ENCODE measurements at regions not wholly inside any gene's neighbourhood (a gene's known extent, or its start where the extent isn't known, plus 50 kb on each side); places are given as distances from the start of the nearest gene placed in this dataset.

DNA sequence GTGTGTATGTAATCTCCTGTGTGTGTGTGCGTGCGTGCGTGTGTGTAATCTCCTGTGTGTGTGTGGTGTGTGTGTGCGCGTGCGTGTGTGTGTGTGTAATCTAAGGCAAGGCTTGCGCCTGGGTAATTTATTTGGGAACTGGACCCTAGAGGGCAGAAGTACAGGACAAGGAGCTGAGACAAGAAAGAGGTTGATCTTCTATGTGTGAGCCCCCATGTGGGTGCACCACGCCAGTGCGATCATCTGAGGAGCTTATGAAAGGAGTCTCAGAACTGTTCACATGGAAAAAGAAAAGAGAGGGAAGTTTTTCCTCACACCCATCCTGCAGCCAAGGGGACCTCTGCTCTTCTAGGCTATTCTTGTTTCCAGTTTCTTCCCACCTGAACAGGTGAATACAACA lies 220.1 kb upstream of the GGTLC1 start:
- H3K36me3 ChIP-seq (ENCODE audit: control insufficient read depth in 2 of 2, extremely low read depth in 1 of 2, insufficient read depth in 1 of 2, low read length in 1 of 2), result no peaks in the 10 kb centered on the region
- Mint-ChIP-seq H3K4me1 (peaks cover 2 to 10% (median 4%) of the 10 kb centered on the region in 3 donors), H3K4me3 (no peak overlapping the region), H3K9me3 (peaks cover 0 to 10% (median 0%) of the 10 kb centered on the region in 3 donors), H3K36me3 (no peaks in the 10 kb centered on the region), H3K27ac (no peak overlapping the region), H3K27me3 (peaks cover 24 to 29% of the 10 kb centered on the region in 2 donors)
- H3K27ac ChIP-seq (ENCODE audit: low read length), result no peak overlapping the region
- no peak for DNase-seq
- CTCF ChIA-PET, result interaction anchor here in 1 of 2 donors (0.6 kb wide), 1 partner anchor 59 kb away, joined by 3 read pairs; no protein-coding TSS in a partner anchor
- 100% methylated on average over 4 of the region's 9 CpGs for WGBS (ENCODE audit: insufficient coverage)
- H3K4me3 ChIP-seq (ENCODE audit: control insufficient read depth in 1 of 2, extremely low read depth in 1 of 2, low read length in 1 of 2), result no peak overlapping the region
- H3K27me3 ChIP-seq (replicated peaks in 1 of 2; ENCODE audit: control insufficient read depth in 2 of 2, extremely low read depth in 1 of 2, insufficient read depth in 2 of 2, low read length in 1 of 2), result peaks cover 0 to 12% of the 10 kb centered on the region in 2 experiments
- H3K4me1 ChIP-seq (ENCODE audit: control insufficient read depth in 1 of 2, extremely low read depth in 1 of 2, insufficient read depth in 2 of 2, low read length in 2 of 2), result peaks cover 0 to 10% of the 10 kb centered on the region in 2 experiments
- no peaks in the 10 kb centered on the region for H3K9me3 ChIP-seq
- ATAC-seq (replicated peaks in 1 of 4), result no peak
- POLR2A ChIA-PET, result no interaction called here

GRCh38 chr20:24207803-24208300 lies 219.3 kb upstream of the GGTLC1 start:
- ChIA-PET POLR2A (no interaction called here), CTCF (no interaction called here)
- Histone ChIP-seq H3K27ac (ENCODE audit: low read length) (no peak overlapping the region), H3K36me3 (ENCODE audit: control insufficient read depth in 2 of 2, extremely low read depth in 1 of 2, insufficient read depth in 1 of 2, low read length in 1 of 2) (no peaks in the 10 kb centered on the region), H3K27me3 (replicated peaks in 1 of 2; ENCODE audit: control insufficient read depth in 2 of 2, extremely low read depth in 1 of 2, insufficient read depth in 2 of 2, low read length in 1 of 2) (peaks cover 0 to 16% of the 10 kb centered on the region in 2 experiments), H3K4me1 (ENCODE audit: control insufficient read depth in 1 of 2, extremely low read depth in 1 of 2, insufficient read depth in 2 of 2, low read length in 2 of 2) (peaks cover 0 to 7% of the 10 kb centered on the region in 2 experiments), H3K4me3 (ENCODE audit: control insufficient read depth in 1 of 2, extremely low read depth in 1 of 2, low read length in 1 of 2) (no peak overlapping the region), H3K9me3 (no peaks in the 10 kb centered on the region)
- Mint-ChIP-seq H3K27ac (no peak overlapping the region), H3K27me3 (peaks cover 18 to 30% of the 10 kb centered on the region in 2 donors), H3K36me3 (no peaks in the 10 kb centered on the region), H3K4me3 (no peak overlapping the region), H3K9me3 (peaks cover 0 to 10% (median 0%) of the 10 kb centered on the region in 3 donors), H3K4me1 (peaks cover 2 to 9% (median 4%) of the 10 kb centered on the region in 3 donors)
- 90% methylated on average over 20 of the region's 26 CpGs for WGBS (ENCODE audit: insufficient coverage)
- ATAC-seq (replicated peaks in 1 of 4), result no peak
- DNase-seq, result no peak

DNA sequence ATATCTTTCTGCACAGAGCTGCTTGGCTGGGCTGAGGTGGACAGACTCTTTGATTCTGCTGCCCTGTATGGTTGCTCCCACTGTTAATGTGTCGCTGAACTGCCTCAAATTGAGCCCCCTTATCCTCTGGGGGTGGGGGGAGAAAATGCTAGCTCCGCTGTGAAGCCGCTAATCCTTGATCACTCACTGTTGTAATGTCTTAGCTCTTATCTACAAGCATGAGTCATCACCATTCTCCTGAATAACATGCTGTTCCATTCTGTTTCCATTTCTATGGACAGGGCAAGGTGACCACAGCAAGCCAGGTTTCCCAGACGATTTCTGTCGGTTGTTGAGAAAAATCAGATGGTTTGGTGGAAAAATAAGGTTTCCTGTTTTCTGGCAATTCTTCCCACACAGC lies 218.4 kb upstream of the GGTLC1 start:
- no peak for ATAC-seq (replicated peaks in 1 of 4)
- Mint-ChIP-seq H3K9me3 (peaks cover 0 to 10% (median 0%) of the 10 kb centered on the region in 3 donors), H3K4me3 (no peak overlapping the region), H3K27ac (no peak overlapping the region), H3K36me3 (no peaks in the 10 kb centered on the region), H3K4me1 (peaks cover 0 to under 1% (median 0%) of the 10 kb centered on the region in 3 donors), H3K27me3 (peaks cover 10 to 21% of the 10 kb centered on the region in 2 donors)
- Histone ChIP-seq H3K4me1 (ENCODE audit: control insufficient read depth in 1 of 2, extremely low read depth in 1 of 2, insufficient read depth in 2 of 2, low read length in 2 of 2) (no peaks in the 10 kb centered on the region), H3K9me3 (no peaks in the 10 kb centered on the region), H3K27me3 (replicated peaks in 1 of 2; ENCODE audit: control insufficient read depth in 2 of 2, extremely low read depth in 1 of 2, insufficient read depth in 2 of 2, low read length in 1 of 2) (peaks cover 0 to 16% of the 10 kb centered on the region in 2 experiments), H3K36me3 (ENCODE audit: control insufficient read depth in 2 of 2, extremely low read depth in 1 of 2, insufficient read depth in 1 of 2, low read length in 1 of 2) (no peaks in the 10 kb centered on the region), H3K4me3 (ENCODE audit: control insufficient read depth in 1 of 2, extremely low read depth in 1 of 2, low read length in 1 of 2) (no peak overlapping the region), H3K27ac (ENCODE audit: low read length) (no peak overlapping the region)
- ChIA-PET POLR2A (no interaction called here), CTCF (no interaction called here)
- no peak for DNase-seq
- WGBS (ENCODE audit: insufficient coverage), result no CpG with 5 or more reads among the region's 5 CpGs

DNA sequence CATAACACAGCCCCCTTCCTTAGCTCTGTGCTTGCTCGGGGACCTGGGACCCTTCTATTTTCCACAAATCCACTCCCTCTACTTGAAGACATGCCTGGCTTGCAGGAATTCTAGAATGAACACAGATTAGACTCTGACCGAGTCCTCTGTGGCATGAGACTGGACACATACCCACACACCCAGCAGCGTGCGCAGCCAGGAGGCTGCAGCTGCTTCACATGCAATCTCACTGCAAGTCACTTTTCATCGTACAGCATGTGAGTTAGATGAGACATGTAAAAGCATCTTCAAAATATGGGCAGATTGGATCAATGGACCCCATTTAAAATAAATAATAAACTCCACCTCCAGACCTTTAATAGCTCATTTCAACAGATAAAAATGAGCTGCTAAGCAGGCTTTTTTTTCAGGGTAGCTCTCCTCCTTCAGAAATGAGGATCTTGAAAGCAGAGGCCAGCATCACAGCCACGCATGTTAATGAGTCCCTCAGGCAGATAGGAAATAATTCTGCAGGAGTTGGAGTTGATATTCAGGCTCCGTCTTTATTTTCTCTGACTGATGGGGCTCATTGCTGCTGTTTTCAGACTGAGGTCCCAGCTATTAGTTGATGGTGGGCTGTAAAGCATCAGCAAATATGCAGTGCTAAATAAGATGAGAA lies 215.1 kb upstream of the GGTLC1 start:
- H3K4me1 Mint-ChIP-seq, result no peaks in the 10 kb centered on the region
- H3K9me3 ChIP-seq, result no peaks in the 10 kb centered on the region
- DNase-seq (no peak), ATAC-seq (replicated peaks in 1 of 4) (no peak)
- H3K4me3 ChIP-seq (ENCODE audit: control insufficient read depth in 1 of 2, extremely low read depth in 1 of 2, low read length in 1 of 2), result no peak overlapping the region
- H3K27ac Mint-ChIP-seq, result no peak overlapping the region
- H3K4me3 Mint-ChIP-seq, result no peak overlapping the region
- CTCF ChIA-PET, result interaction anchor here in 1 of 2 donors (0.5 kb wide), 1 partner anchor 268 kb away, joined by 4 read pairs; no protein-coding TSS in a partner anchor
- peaks cover 0 to 9% (median 0%) of the 10 kb centered on the region in 3 donors for H3K9me3 Mint-ChIP-seq
- peaks cover 0 to 10% of the 10 kb centered on the region in 2 experiments for H3K27me3 ChIP-seq (replicated peaks in 1 of 2; ENCODE audit: control insufficient read depth in 2 of 2, extremely low read depth in 1 of 2, insufficient read depth in 2 of 2, low read length in 1 of 2)
- WGBS (ENCODE audit: insufficient coverage), result 79% methylated on average over 2 of the region's 7 CpGs
- no peaks in the 10 kb centered on the region for H3K36me3 ChIP-seq (ENCODE audit: control insufficient read depth in 2 of 2, extremely low read depth in 1 of 2, insufficient read depth in 1 of 2, low read length in 1 of 2)
- POLR2A ChIA-PET, result no interaction called here
- H3K27ac ChIP-seq (ENCODE audit: low read length), result no peak overlapping the region
- H3K4me1 ChIP-seq (ENCODE audit: control insufficient read depth in 1 of 2, extremely low read depth in 1 of 2, insufficient read depth in 2 of 2, low read length in 2 of 2), result no peaks in the 10 kb centered on the region
- H3K36me3 Mint-ChIP-seq, result no peaks in the 10 kb centered on the region
- H3K27me3 Mint-ChIP-seq, result peaks cover 0 to 12% of the 10 kb centered on the region in 2 donors

- Mint-ChIP-seq H3K4me1 (no peaks in the 10 kb centered on the region), H3K36me3 (no peaks in the 10 kb centered on the region), H3K4me3 (no peak overlapping the region), H3K9me3 (no peaks in the 10 kb centered on the region), H3K27me3 (peaks cover 3 to 13% of the 10 kb centered on the region in 2 donors), H3K27ac (no peak overlapping the region)
- Histone ChIP-seq H3K4me3 (ENCODE audit: control insufficient read depth in 1 of 2, extremely low read depth in 1 of 2, low read length in 1 of 2) (no peak overlapping the region), H3K9me3 (no peaks in the 10 kb centered on the region), H3K27me3 (replicated peaks in 1 of 2; ENCODE audit: control insufficient read depth in 2 of 2, extremely low read depth in 1 of 2, insufficient read depth in 2 of 2, low read length in 1 of 2) (peaks cover 0 to 10% of the 10 kb centered on the region in 2 experiments), H3K27ac (ENCODE audit: low read length) (no peak overlapping the region), H3K36me3 (ENCODE audit: control insufficient read depth in 2 of 2, extremely low read depth in 1 of 2, insufficient read depth in 1 of 2, low read length in 1 of 2) (no peaks in the 10 kb centered on the region), H3K4me1 (ENCODE audit: control insufficient read depth in 1 of 2, extremely low read depth in 1 of 2, insufficient read depth in 2 of 2, low read length in 2 of 2) (no peaks in the 10 kb centered on the region)
- ATAC-seq (replicated peaks in 1 of 4) (no peak), DNase-seq (no peak)
- CTCF ChIA-PET, result no interaction called here
- POLR2A ChIA-PET, result no interaction called here
- 88% methylated on average over 6 of the region's 6 CpGs for WGBS (ENCODE audit: insufficient coverage)
Observed at GRCh38 chr20:24199501-24199900, 210.9 kb upstream of the GGTLC1 start.

DNA sequence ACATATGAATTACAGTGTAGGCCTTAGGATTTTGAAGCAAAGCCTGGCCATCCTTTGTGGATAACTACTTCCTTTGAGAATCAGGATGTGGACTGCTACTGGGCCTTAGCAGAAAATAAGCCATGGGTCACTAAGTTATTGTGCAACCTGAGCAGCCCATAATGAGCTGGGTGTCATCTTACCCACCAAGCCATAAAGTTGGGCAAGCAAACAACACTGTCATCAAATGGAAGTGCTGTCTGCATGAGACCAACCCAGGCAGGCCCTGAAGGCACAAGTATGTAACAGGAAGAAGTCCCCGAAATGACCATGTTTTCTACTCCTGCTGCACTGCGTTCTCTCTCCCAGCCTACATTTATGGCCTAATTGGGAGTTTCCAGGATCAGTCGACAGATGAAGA lies 205.6 kb upstream of the GGTLC1 start:
- Histone ChIP-seq H3K9me3 (no peaks in the 10 kb centered on the region), H3K4me3 (ENCODE audit: control insufficient read depth in 1 of 2, extremely low read depth in 1 of 2, low read length in 1 of 2) (no peak overlapping the region), H3K27me3 (replicated peaks in 1 of 2; ENCODE audit: control insufficient read depth in 2 of 2, extremely low read depth in 1 of 2, insufficient read depth in 2 of 2, low read length in 1 of 2) (peaks cover 0 to 3% of the 10 kb centered on the region in 2 experiments), H3K27ac (ENCODE audit: low read length) (no peak overlapping the region), H3K4me1 (ENCODE audit: control insufficient read depth in 1 of 2, extremely low read depth in 1 of 2, insufficient read depth in 2 of 2, low read length in 2 of 2) (no peaks in the 10 kb centered on the region), H3K36me3 (ENCODE audit: control insufficient read depth in 2 of 2, extremely low read depth in 1 of 2, insufficient read depth in 1 of 2, low read length in 1 of 2) (no peaks in the 10 kb centered on the region)
- CTCF ChIA-PET, result no interaction called here
- H3K9me3 Mint-ChIP-seq, result peaks cover 8 to 11% (median 8%) of the 10 kb centered on the region in 3 donors
- peaks cover 3% of the 10 kb centered on the region in 2 donors for H3K27me3 Mint-ChIP-seq
- no peaks in the 10 kb centered on the region for H3K4me1 Mint-ChIP-seq
- H3K4me3 Mint-ChIP-seq, result no peak overlapping the region
- 89% methylated on average over 2 of the region's 3 CpGs for WGBS (ENCODE audit: insufficient coverage)
- H3K27ac Mint-ChIP-seq, result no peak overlapping the region
- POLR2A ChIA-PET, result no interaction called here
- H3K36me3 Mint-ChIP-seq, result no peaks in the 10 kb centered on the region
- DNase-seq, result no peak
- no peak for ATAC-seq (replicated peaks in 1 of 4)
